COR-L47 (cell line): ENCODE measurements at regions not wholly inside any gene's neighbourhood (a gene's known extent, or its start where the extent isn't known, plus 50 kb on each side); places are given as distances from the start of the nearest gene placed in this dataset.
"Not testable (repeated sequence)": the region's sequence is repeated elsewhere in the genome, so short reads cannot be mapped to it uniquely, and the experiment has no call there.

ENCODE experiments used
- DNase-seq: peaks from one replicate; lab custom pipeline; 2025; lab: John Stamatoyannopoulos, UW

DNA sequence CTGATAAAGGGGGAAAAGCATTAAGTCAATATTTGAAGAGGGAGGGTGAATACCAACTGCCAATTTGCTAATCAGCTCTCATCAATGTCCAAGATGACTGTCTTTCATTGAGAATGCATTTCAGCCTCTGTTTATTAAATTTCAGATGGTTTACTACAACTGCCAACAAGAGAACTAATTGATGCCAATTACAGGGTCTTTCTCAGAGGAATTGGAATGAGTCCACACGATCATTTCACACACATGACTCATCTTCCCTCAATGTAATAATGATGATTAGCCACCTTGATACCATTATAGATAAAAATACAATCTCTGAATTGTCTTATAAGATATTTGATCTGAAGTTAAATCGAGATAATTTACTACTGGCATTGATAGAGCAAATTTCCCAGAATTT, 1274.4 kb downstream of the ROBO2 start:
- peak; percentile 5 for DNase-seq

DNA sequence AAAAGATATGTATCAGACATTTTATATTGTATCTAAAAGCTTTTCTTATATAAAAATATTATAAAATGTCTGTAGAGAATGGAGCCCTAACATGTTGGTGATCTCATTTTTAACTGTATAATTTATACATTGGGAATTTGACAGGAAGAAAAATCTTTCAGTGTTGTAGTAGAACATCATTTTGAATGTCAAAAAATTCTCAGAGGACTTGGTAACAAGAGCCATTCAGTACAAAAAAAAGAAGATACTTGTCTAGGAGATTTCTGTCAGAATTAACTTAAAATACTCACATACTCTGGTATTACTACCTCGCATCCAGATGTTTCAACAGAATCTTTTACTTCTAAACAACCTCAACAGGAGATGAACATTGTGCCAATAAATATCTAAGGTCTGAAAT, 1277.9 kb downstream of the ROBO2 start:
- DNase-seq = no peak

GRCh38 chr3:78322780-78323179, 1282.9 kb downstream of the ROBO2 start:
- peak; percentile 52 for DNase-seq

GRCh38 chr3:78337801-78338211, 1297.9 kb downstream of the ROBO2 start:
- DNase-seq = no peak

DNA sequence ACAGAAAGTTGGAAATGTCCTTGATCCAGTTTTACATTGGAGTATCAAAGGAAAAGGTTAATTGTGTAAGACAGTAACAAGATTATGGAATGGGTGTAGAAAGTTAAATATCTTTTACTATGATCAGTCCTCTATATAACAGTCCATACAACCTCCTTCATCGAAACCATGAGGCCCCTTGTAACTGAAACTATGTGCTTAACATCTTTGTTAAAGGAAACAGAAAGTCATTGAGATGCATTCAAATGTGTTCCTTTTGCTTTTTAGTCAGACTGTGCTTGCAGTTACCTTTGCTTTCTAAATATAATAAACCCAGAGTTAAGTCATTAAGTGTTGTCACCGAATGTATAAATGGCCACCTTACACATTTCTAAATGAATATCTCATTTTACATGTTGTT, 1298.5 kb downstream of the ROBO2 start:
- no peak for DNase-seq

GRCh38 chr3:78343221-78343620, 1303.3 kb downstream of the ROBO2 start:
- DNase-seq = no peak

GRCh38 chr3:78344267-78344666, 1304.4 kb downstream of the ROBO2 start:
- DNase-seq = not testable (repeated sequence)

GRCh38 chr3:78344918-78345317, 1305.0 kb downstream of the ROBO2 start:
- no peak for DNase-seq

- DNase-seq = no peak
These were observed 1307.3 kb downstream of the ROBO2 start for GRCh38 chr3:78347176-78347575.

DNA sequence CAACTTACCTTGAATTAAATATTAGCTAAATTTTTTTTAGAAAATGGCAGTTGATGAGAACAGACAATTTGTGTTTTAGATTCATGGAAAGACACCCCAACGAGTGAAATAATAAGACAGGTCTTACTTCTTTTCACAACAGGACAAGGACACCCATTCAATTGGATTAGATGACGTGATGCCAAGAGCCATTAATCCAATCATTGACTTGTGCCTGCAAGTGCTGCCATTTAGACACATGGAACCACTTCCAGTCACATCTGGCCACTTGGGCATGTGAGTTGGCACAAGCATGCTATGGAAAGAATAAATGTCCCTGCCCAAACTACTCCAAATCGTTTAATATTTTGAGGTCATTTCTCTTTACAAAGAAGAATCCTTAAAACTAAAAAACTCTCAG, 1308.8 kb downstream of the ROBO2 start:
- DNase-seq = no peak

GRCh38 chr3:78349571-78349970, 1309.7 kb downstream of the ROBO2 start:
- no peak for DNase-seq

DNA sequence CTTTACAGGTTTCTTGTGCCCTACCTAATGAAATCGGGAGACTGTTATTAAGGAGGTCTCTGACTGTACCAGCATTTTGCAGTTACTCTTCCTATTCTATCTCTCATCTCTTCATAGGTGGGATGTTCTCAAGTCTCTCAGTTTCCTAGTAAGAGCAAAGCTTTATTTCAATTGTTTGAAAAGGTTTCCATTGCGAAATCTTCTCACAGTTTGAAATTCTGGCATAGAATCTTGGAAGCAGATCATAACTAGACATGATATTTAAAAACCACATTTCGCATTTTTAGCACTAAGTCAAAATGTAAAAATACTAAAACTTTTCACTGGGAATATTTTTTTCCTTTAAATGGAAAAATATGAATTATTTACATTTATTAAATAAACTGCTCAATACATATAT, 1311.4 kb downstream of the ROBO2 start:
- DNase-seq = no peak

DNA sequence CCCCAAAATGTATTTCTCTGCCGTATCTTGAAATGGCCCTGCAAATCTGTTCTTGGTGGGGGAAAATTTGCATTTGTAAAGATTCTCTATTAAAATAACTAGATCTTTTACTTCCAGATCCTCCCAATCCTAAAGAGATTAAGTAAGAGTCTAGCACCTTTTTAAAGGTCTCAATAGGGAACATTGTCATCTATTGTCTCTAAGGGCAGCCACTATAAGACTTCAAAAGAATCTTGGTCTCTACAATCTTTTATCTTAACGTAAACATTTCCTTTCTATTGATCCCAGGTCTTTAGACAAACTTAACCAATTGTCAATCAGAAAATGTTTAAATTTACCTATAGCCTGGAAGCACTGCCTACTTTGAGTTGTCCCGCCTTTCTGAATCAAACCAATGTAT, 1313.3 kb downstream of the ROBO2 start:
- no peak for DNase-seq

DNA sequence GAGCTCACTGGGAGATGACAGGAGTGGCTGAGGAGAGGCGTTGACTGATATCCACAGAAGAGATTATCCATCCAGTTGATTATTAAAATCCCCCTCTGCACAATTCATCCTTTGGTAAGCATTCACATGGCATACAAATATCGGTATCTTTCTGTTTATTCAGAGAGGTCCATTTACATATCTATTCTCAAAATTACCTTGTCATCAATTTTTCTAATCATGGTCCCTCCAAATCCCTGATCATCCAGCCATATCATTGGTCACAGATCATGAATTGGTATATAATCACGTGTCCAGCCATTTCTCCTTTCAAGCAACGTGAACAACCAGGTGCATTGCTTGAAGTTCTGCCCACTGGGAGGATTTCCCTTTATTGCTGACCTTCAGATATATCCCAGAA, 1321.0 kb downstream of the ROBO2 start:
- DNase-seq = no peak

DNA sequence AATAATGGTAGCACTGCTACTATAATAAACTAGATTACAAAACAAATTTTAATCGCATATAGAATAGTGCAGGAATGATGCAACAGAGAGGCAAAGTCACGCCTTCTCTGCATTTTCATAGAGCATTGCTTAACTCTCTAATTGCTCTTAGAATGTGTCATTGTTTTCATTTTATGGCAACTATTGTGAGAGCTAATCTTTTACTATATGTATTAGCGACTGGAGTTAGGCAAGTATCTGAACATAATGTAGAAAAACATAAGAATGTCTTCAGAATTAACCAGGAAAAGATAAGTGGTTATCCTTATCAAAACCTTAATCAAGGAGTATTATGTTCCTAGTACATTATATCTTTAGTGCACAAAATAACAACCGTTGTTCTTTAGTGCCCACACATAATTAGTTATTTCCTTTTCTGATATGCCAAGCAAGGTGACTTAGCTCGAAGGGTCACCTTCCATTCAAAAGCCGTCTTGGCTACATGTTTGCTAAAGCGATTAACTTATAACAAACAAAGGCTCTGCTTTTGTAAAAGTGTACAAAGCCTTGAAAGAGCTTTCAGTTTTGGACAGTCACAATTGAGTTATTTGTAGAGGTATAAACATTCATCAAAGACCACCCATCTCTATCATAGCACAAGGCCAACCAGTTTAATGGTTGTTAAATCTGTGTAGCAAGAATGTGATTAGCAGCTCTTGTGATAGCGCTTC, 1328.9 kb downstream of the ROBO2 start:
- DNase-seq = peak; percentile 63

- no peak for DNase-seq
These were observed 1350.3 kb downstream of the ROBO2 start for GRCh38 chr3:78390221-78390620.

GRCh38 chr3:78398401-78398800, 1358.5 kb downstream of the ROBO2 start:
- no peak for DNase-seq

GRCh38 chr3:78402720-78403119, 1362.8 kb downstream of the ROBO2 start:
- DNase-seq = no peak

DNA sequence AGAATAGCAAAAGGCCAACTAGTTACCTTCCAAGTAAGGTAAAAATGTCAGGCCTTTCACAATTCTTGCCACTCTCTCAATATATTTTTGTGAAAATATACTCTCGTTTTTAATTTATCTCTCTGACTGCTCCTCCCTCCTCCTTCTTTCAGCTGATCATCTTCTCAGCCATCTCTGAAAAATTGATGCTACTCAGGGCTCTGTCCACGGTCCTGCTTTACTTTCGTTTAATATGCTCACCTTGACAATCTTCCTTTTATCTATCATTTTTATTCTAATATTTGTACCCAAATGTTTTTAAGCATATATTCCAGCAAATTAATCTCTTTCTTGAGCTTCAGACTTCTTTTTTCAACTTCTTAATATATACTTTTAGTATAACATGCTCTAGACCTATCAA, 1362.1 kb downstream of the ROBO1 start:
- DNase-seq = no peak

GRCh38 chr3:78406396-78406795, 1361.4 kb downstream of the ROBO1 start:
- no peak for DNase-seq

GRCh38 chr3:78410077-78410476, 1357.7 kb downstream of the ROBO1 start:
- no peak for DNase-seq

GRCh38 chr3:78414261-78414660, 1353.5 kb downstream of the ROBO1 start:
- no peak for DNase-seq

GRCh38 chr3:78420611-78421010, 1347.2 kb downstream of the ROBO1 start:
- DNase-seq = no peak

DNA sequence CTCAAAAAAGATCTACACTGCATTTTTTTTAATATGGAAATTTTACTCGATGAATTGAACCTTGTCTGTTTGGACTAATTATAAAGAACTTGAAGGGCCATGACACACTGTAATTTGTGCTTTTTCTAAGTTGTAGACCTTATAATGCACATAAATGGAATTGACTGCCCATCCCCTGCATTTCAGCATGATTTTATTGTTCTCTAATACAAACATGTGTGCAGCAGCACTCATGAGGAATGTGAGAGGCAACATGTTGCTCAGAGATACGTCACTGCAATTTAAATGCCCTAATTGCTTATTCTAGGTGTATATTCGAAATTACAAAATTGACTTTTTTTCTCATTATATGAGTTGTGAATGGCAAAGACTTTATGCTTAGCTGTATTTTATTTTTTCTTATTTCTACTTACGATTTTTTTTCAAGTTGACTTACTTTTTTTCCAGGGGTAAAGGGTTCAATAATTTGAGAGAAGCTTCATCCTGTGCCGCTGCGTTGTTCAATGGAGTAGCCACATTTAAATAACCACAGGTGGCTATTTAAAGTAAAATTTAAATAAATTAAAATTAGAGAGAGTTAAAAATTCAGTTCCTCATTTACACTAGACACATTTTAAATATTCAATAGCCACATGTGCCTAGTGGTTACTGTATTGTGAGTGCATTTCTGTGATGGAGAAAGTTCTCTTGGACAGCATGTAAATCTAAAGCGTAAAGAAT, 1346.4 kb downstream of the ROBO1 start:
- DNase-seq = no peak
